ENCODE measurements at regions not wholly inside any gene's neighbourhood (a gene's known extent, or its start where the extent isn't known, plus 50 kb on each side); places are given as distances from the start of the nearest gene placed in this dataset.

GRCh38 chr12:43117226-43117930 lies 434.6 kb downstream of the ADAMTS20 start:
- H3K4me3 ChIP-seq (ENCODE audit: low read length), result no peak overlapping the region

GRCh38 chr12:43115441-43116160 lies 436.4 kb downstream of the ADAMTS20 start:
- DNase-seq (ENCODE audit: low read depth), result no peak
- TF ChIP-seq CTCF (conservative IDR thresholded peaks at IDR 0.05; ENCODE audit: low read length), result no peak

More at GRCh38 chr12:43117226-43117930, 434.6 kb downstream of the ADAMTS20 start:
- TF ChIP-seq CTCF (conservative IDR thresholded peaks at IDR 0.05; ENCODE audit: low read length), result no peak
- no peak for DNase-seq (ENCODE audit: low read depth)

GRCh38 chr12:43114316-43114715 lies 437.7 kb downstream of the ADAMTS20 start:
- no peak for DNase-seq (ENCODE audit: low read depth)
- TF ChIP-seq CTCF (conservative IDR thresholded peaks at IDR 0.05; ENCODE audit: low read length), result no peak
- no peak overlapping the region for H3K4me3 ChIP-seq (ENCODE audit: low read length)

More at GRCh38 chr12:43115441-43116160, 436.4 kb downstream of the ADAMTS20 start:
- H3K4me3 ChIP-seq (ENCODE audit: low read length), result no peak overlapping the region

GRCh38 chr12:43113616-43114015 lies 438.4 kb downstream of the ADAMTS20 start:
- TF ChIP-seq CTCF (conservative IDR thresholded peaks at IDR 0.05; ENCODE audit: low read length), result no peak
- no peak for DNase-seq (ENCODE audit: low read depth)
- H3K4me3 ChIP-seq (ENCODE audit: low read length), result no peak overlapping the region

GRCh38 chr12:43113135-43113534 lies 438.9 kb downstream of the ADAMTS20 start:
- H3K4me3 ChIP-seq (ENCODE audit: low read length), result no peak overlapping the region
- DNase-seq (ENCODE audit: low read depth), result peak; percentile 29
- peak; percentile 22; the same call in 1 of the 2 replicates for TF ChIP-seq CTCF (conservative IDR thresholded peaks at IDR 0.05; ENCODE audit: low read length)

- DNase-seq (ENCODE audit: low read depth), result no peak
- no peak overlapping the region for H3K4me3 ChIP-seq (ENCODE audit: low read length)
- no peak for TF ChIP-seq CTCF (conservative IDR thresholded peaks at IDR 0.05; ENCODE audit: low read length)
Measured at GRCh38 chr12:43112101-43112920, 439.7 kb downstream of the ADAMTS20 start.

Measured in AG10803 (cell line).